GM18873 (cell line): ENCODE measurements at regions not wholly inside any gene's neighbourhood (a gene's known extent, or its start where the extent isn't known, plus 50 kb on each side); places are given as distances from the start of the nearest gene placed in this dataset.

Experiments used
- ATAC-seq: cut with Tn5 transposase; IDR thresholded peaks from one replicate; pipeline ENCODE4 v1.9.1; 2021; ENCODE audit warnings: mild to moderate bottlenecking, moderate library complexity, moderate number of reproducible peaks; ENCODE audit not compliant: unreplicated experiment, low FRiP score

DNA sequence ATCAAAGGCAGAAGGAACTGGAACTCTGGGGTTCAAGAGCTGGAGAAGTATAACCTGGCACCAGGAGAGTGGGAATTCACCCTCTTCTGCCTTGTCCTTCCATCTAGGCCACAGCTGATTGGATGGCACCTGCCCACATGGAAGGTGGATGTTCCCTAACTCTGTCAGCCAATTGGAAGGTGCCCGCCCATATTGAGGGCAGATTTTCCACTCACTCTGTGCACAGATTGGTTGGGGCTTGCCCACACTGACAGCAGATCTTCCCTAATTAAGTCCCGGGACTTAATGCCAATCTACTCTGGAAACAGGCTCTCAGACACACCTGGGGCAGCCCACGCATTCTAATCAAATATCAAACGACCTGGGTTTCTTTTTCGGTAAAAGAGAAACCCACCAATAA, 1142.3 kb upstream of the CELF2 start:
- ATAC-seq, result no peak

DNA sequence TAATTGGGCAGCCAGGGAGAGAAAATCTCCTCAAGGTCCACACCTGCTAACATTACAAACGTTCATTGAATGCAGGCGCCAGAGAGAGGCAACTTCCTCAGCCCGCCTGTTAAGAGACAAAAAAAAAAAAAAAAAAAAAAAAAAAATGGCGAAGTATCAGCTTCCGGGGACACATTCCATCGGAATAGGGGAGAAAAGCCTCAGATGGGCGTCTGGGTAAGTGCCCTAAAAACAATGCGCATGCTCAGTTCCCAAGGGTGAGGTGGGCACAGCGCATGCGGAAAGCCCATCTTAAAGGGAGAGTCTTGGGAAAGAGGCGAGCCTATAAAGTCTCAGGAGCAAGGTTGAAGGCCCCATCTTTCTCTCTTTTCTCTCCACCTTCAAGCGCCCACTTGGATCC, 1139.7 kb upstream of the CELF2 start:
- ATAC-seq, result no peak

DNA sequence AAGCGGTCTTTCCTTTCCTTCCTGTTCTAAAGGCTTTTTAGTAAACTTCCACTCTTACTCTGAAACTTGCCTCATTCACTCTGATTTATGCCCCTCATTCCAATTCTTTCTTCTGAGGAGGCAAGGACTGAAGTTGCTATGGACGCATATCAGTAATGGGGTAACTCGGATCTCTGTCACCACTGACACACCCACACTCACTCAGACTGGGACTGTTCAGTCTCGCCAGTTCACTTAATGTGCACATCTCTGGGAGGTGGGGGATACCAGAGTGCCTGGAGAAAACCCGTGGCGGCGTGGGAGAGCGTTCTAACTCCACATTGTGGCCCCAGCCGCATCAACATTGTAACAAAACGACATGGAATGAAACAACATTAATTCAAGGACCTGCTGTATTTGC, 1139.3 kb upstream of the CELF2 start:
- ATAC-seq, result no peak

DNA sequence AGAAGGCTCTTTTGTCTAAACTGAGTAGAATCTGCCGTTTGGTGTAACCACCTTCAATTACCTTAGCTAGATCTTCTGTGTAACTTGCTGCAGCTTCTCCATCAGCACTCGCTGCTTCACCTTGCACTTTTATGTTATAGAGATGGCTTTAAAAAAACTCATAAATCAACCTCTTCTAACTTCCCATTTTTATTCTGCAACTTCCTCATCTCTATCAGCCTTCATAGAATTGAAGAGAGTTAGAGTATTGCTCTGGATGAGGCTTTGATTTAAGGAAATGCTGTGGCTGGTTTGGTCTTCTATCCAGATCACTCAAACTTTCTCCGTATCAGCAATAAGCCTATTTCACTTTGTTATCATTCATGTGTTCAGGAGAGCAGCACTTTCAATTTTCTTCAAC, 1131.9 kb upstream of the CELF2 start:
- no peak for ATAC-seq

DNA sequence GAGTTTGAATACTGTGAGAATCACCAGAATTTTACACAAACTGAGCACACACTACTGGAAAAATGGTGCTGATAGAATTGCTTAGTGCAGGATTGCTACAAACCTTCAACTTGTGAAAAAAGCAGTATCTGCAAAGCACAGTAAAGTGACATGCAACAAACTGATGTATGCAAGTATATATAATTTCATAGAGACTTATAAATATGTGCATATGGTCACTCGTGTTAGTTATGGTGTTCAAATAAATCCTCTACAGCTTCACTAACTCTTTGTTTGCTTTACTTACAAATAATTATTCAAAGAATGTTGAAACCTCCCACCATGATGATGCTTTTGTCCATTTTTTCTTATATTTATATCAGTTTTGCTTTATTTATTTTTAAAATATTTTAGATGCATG, 1130.9 kb upstream of the CELF2 start:
- no peak for ATAC-seq

DNA sequence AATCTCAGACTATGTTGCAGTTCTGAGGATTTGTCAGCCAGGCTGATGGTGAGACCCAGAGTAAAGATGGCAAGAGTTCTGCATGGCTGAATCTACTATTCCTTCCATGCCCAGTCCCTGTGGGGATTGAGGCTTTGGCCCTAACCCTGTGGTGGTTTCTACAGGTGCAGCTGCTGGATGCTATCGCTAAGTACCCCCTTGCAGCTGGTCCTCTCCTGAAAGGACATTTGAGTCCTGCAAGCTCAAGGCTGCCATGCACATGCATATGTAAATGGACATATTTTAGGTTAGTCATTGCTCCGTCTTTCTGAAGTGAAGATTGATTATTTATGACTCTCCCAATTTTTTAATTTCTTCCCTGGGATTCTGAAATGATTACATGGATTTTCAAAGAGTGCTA, 1122.2 kb upstream of the CELF2 start:
- ATAC-seq, result no peak

DNA sequence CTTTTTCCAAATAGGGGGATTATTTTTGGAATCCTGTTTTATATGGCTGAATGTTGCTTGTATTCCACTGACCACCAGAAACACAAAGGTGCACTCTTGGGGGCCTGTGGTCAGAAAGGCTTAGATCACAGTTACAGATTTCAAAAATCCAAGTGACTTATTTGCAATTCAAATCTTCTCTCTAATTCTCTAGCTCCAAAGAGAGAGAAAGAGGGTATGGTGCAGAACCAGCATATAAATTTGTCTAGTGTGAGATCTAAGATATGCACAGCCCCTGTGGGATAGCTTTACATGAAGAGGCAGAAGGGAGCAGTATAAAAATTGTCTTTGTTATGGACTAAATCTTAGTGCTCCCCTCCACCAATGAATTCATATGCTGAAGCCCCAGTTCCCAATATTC, 1121.7 kb upstream of the CELF2 start:
- no peak for ATAC-seq

DNA sequence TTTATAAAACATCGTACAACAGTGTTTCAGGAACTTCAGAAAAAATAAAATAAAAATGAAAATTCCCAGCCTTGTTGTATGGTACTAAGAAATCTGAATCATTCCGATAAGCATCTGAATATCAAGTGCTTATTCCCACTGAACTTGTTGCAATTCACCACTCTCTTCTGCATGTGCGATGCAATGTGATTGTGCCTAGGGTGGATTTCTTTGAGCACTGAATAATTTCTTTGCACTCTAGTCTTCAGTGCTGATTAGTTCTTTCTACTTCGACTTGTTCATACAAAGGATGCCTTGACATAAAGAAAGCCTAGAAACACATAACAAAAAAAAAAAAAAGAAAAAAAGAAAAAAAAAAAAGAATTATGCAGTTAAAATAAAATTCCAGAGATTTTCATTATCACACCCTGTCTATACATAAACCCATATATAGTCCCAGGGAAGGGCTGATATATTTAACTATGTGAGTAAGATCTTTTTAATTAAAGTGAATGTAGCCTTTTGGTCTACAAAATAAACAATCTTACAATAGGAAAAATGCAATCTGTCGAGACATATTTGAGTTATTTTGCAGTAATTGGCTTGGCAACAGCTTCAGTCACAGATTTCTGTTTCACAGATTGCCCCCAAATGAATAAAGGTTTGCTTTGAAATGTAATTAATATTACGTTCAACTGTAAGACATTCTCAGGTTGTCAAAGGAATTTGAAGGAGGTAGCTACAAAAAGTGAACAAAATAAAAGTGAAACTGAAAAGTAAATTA, 1118.9 kb upstream of the CELF2 start:
- ATAC-seq, result no peak

DNA sequence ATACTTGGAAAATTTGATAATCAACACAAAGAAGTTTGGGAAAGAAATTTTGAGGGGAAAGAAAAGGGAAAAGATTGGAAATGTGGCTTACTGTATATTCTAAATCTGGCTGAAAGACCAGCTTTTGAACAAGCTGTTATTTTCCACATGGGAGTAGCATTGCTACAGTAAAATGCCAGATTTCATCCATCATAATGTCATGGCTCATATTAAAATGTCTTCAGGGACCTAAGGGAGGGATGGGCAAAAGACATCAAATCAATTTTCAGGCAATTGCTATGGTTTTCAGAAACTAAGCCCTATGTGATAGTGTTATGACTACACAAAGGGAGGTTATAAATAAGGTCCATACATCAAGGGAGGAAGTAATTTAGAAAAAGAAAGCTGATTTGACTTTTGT, 1116.9 kb upstream of the CELF2 start:
- ATAC-seq, result no peak

DNA sequence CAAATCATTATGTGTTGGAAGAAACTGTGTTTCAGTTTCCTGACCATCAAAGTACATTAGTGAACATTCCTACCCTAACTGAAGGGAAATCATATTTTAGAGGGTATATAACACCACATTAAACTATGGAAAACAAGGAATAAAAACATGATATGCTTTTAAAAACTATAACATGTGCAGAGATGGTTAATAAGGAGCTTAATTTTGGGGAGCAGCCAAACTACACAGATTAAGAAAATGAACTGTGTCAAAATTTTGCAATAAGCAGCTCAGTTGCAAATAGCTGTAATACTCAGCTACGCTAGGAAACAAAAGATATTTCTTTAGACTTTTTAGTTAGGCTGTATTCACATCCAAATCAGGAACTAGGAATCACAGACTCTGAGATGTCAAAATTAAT, 1115.7 kb upstream of the CELF2 start:
- ATAC-seq, result no peak

DNA sequence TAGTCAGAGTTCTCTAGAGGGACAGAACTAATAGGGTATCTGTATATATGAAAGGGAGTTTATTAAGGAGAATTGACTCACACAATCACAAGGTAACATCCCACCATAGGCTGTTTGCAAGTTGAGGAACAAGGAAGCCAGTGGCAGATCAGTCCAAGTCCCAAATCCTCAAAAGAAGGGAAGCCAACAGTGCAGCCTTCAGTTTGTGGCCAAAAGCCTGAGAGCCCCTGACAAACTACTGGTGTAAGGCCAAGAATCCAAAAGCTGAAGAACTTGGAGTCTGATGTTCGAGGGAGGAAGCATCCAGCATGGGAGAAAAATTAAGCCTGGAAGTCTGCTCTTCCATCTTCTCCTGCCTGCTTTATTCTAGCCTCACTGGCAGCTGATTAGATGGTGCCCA, 1107.2 kb upstream of the CELF2 start:
- no peak for ATAC-seq

DNA sequence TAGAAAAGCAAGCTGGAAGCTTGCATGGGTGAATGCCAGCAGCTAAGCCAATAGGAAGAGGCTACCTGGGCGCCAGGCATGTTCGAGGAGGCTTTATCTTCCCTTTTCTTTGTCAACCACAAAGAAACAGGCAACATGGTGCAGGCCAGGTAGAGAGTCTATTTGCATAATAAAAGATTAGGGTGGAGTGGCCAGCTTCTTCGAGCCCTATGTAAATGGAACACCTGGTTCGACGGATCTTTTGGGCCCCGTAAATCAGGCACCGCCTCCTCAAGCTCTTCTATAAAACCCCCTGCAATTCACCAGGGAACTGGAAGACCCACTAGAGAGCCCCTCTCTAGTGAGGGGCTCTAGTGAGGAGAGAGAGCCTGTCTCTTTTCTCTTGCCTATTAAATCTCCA, 1106.2 kb upstream of the CELF2 start:
- ATAC-seq, result no peak

DNA sequence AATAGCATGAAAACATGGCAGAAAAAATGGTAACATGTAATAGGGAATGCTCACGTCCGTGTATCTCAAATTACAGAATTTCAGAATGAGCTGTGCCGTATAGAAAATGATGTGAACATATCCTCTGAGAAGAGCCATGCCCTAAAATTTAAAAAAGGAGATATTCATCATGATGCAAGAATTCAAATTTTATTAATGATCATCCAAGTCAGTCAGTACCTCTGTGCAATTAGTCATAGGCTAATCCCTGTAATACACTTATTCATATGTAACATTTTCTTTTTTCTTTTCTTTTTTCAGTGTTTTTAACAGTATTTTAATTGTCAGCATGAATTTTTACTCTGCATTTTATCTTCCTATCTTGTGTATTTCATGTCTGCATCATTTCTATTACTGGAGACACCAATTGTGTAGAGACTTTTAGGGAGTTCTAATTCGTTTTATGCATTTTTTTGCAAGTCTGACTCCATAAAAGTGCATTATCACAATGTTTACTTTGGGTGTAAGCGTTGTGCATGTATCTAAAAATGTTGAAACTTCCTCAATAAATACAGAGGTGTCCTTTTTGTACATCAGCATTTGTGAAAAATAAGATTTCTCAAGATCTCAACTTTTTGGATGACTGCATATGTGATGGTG, 1103.7 kb upstream of the CELF2 start:
- no peak for ATAC-seq

DNA sequence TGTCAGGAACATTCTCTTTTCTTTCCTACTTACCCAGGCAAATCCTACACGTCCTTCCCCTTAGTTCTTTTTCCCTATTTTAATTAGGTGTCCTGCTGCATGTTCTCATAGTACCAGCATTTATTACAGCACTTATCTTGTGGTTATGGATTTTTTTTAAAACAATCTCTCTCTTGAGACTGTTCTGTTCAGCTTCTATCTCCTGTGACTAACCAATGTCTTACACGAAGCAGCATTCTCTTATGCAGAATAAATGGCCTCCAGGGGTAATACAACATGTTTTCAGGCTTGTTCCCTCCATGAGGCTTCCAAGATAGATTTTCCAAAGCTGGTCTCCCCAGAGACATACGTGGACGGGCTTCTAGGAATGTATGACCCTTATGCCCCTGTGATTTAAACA, 1096.1 kb upstream of the CELF2 start:
- no peak for ATAC-seq

DNA sequence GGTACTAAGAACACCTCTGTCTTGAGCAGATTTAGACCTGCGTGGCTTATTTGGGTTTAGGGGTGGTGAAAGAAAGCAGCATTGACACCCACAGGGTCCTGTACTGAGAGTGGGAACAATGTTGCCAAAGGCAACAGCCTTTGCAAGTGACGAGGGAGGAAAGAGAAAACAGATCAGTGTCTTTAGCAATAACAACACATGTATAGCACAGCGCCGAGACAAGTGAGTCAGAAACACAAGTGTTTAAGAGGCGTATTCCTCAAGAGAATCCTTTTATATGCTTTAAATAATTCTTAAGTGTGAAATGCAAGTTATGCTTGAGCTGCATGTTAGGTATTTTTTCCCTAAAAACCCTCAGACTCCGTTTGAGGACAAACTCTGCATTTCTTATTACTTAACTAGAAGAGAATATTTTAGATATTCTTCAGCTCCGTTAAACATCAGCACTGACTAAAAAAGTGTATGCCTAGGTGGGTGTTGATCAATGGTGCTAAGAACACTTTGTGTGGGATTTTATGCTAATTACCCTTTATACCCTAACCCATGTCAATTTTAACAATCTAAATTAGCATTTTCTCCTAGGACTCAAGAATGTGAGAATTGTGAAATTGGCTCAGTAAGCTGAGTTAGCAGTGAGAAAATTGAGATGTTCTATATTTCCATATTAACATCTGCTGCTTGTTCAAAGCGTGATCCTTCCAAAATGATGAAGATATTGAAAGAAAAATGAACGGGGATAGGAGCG, 1095.4 kb upstream of the CELF2 start:
- ATAC-seq, result no peak

DNA sequence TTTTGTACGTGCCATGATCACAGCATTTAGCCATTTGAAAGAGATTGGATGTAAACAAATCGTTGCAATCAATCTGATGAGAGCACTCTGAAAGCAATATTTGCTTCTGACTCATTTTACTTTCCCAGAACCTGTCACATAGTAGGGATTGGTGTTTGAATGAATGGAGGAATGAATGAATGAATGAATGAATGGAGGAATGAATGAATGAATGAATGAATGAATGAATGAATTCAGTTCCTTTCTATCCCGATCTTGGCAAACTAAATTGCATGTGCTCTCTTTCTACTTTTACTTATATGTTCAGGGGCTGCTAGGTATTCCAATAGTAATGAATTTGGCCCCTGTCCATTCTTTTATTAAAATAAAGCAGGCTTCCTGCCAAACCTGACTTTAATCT, 1091.7 kb upstream of the CELF2 start:
- ATAC-seq, result no peak

DNA sequence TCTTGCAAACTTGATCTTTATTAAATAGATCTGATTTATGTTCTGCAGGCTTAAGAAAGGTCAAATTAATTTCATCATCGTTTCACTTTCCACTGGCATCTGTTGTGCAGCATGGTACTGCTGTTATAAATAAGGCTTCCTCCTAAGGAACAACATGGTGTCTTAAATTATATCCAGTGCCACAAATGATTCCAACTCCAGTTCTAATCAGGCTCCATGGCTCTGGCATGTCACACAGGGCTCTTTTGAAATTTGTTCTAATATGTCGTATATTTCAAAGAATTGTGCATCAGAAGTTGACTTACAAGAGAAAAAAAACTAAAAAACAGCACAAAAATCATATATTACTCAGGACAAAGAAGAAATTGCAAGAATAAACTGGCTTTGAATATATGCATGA, 1090.8 kb upstream of the CELF2 start:
- ATAC-seq, result no peak

DNA sequence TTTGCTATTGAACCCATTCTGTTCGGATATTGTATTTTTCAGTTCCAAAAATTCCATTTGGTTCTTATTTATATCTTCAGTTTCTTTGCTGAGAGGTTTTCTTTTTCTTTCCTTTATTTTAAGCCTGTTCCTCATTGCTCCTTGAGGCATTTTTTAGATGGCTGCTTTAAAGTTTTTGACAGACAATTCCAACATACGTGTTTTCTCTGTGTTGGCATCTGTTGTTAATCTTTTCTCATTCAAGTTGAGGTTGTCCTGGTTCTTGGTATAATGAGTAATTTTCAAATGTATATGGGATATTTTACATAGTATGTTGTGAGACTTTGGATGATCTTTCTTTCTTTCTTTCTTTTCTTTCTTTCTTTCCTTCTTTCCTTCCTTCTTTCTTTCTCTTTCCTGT, 1078.0 kb upstream of the CELF2 start:
- no peak for ATAC-seq

DNA sequence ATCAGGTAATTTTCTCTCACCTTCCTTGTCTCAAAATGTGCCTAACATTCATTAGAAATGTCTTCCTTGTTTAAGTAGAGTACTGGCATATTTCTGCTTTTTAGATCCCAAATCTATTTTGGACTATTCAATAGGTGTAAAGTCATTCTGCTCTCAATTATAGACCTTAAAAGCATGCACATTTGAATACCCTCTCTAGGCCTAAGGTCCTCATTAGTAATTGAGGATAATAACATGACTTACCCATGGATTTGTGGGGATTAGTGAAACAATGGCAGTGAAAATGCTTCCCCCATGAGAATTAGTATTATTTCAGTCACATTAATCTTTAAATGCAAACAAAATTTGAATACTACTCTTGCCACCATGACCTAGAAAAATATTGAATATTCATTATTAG, 1073.0 kb upstream of the CELF2 start:
- ATAC-seq, result no peak

DNA sequence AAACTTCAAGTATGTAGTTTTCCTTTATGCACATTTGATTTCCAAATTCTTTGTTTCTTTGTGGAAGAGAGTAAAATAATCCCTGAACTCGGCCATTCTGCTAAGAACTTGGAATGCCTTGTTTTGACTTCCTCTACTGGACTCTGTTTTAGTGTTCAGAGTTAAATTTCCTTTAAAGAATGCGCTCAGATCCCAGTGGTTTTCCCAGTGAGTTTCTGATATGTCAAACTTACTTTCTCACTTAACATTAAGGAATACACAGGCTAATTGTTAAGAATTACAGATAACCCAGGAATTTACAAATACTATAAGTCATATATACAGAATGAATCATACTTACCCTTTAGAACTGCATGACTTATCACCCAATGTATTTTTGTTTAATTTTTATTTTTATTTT, 1067.6 kb upstream of the CELF2 start:
- no peak for ATAC-seq

DNA sequence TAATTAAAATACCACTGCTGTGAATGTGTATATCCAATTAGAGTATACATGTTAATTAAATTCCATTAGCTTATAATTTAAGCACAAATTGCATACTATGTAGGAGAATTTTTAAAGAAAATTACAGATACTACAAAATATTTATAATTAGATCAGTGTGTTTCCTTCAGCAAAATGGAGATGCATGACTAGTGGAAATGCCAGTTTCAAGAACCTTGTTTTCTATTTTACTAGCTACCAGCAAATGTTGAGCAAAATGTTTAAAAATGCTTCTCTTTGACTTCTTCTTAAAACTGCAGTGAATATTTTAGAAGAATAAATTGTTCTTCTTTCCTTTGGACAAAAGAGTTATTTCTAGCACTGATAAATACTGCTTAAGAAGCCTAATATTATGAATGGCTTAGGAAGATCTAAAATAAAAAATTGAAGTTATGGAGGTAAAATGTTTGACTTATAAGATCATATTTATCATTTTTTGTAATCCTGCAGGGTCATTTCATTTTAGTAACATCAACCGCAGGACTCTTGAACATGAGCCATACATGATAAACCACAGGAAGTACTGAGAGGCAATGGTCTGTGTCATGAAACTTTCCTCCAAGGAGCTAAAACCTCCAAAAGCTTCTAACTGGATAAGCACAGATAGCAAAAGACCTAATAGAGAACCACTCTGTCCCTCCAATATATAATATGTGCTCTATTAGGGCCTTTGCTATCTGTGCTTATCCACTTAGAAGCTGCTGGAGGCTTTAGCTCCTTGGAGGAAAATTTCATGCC, 1066.0 kb upstream of the CELF2 start:
- no peak for ATAC-seq
